ENCODE measurements at regions not wholly inside any gene's neighbourhood (a gene's known extent, or its start where the extent isn't known, plus 50 kb on each side); places are given as distances from the start of the nearest gene placed in this dataset.

- TF ChIP-seq CTCF (conservative IDR thresholded peaks at IDR 0.05; ENCODE audit: low read depth, low read length), result no peak
- no peak for DNase-seq (ENCODE audit: low read depth)
- H3K4me3 ChIP-seq (ENCODE audit: low read depth, low read length), result no peak overlapping the region
Observed at GRCh38 chr17:54028986-54029580, 206.4 kb downstream of the KIF2B start.

- no peak for DNase-seq (ENCODE audit: low read depth)
- H3K4me3 ChIP-seq (ENCODE audit: low read depth, low read length), result no peak overlapping the region
- TF ChIP-seq CTCF (conservative IDR thresholded peaks at IDR 0.05; ENCODE audit: low read depth, low read length), result no peak
Observed at GRCh38 chr17:54029986-54030385, 207.3 kb downstream of the KIF2B start.

- no peak for TF ChIP-seq CTCF (conservative IDR thresholded peaks at IDR 0.05; ENCODE audit: low read depth, low read length)
Observed at GRCh38 chr17:54046570-54046969, 223.8 kb downstream of the KIF2B start.

DNA sequence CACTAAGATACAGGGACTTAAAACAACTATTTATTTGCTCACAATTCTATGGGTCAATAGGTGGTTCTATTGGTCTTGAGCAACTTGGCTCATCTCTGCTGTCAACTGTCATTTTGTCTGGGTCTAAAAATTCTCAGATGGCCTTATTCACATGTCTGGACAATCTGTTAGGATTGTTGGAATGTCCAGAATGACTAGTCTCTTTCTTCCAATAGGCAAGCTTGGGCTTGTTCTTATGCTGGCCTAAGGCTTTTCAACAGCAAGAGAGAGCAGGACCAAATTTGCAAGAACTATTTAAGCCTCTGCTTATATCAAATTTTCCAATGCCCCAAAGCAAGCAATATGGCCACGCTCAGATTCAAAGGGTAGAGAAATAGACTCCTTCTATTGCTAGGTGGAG, 240.9 kb downstream of the KIF2B start:
- no peak overlapping the region for H3K4me3 ChIP-seq (ENCODE audit: low read depth, low read length)
- no peak for TF ChIP-seq CTCF (conservative IDR thresholded peaks at IDR 0.05; ENCODE audit: low read depth, low read length)

More at GRCh38 chr17:54046570-54046969, 223.8 kb downstream of the KIF2B start:
- DNase-seq (ENCODE audit: low read depth), result no peak
- H3K4me3 ChIP-seq (ENCODE audit: low read depth, low read length), result no peak overlapping the region

DNA sequence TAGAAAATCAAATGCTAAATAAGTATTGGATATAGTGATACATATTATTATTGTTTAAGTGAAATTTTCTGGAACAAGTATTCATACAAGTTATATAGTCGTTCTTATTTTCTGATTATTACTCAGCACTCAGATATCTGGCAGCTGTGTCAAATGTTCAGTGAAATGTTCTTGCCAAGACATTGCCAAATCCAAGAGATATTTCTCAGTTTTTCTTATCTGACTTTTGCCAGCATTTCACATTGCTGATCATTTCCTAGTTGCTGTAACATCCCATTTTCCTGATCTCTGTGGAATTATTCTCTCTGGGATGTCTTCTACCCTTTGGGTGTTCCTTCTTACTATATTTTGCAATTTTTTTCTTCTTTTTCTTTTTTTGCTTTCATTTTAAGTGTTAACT, 262.3 kb downstream of the KIF2B start:
- DNase-seq (ENCODE audit: low read depth), result no peak
- H3K4me3 ChIP-seq (ENCODE audit: low read depth, low read length), result no peak overlapping the region
- no peak for TF ChIP-seq CTCF (conservative IDR thresholded peaks at IDR 0.05; ENCODE audit: low read depth, low read length)

More for the DNA sequence above, 240.9 kb downstream of the KIF2B start:
- no peak for DNase-seq (ENCODE audit: low read depth)

DNA sequence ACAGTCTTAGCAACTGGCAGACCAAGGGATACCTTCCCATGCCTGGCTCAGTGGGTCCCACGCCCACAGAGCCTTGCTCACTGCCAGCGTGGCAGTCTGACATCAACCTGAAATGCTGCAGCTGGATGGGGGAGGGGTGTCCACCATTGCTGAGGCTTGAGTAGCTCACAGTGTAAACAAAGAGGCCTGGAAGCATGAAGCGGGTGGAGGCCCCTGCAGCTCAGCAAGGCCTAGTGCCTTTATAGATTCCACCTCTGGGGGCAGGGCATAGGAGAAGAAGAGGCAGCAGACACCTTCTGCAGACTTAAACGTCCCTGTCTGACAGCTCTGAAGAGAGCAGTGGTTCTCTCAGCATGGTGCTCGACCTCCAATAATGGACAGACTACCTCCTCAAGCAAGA, 263.2 kb downstream of the KIF2B start:
- no peak overlapping the region for H3K4me3 ChIP-seq (ENCODE audit: low read depth, low read length)
- TF ChIP-seq CTCF (conservative IDR thresholded peaks at IDR 0.05; ENCODE audit: low read depth, low read length), result no peak
- no peak for DNase-seq (ENCODE audit: low read depth)

- TF ChIP-seq CTCF (conservative IDR thresholded peaks at IDR 0.05; ENCODE audit: low read depth, low read length), result no peak
- DNase-seq (ENCODE audit: low read depth), result no peak
- H3K4me3 ChIP-seq (ENCODE audit: low read depth, low read length), result no peak overlapping the region
Observed at GRCh38 chr17:54096216-54096615, 273.5 kb downstream of the KIF2B start.
